NCI-H524 (cell line): ENCODE measurements at regions not wholly inside any gene's neighbourhood (a gene's known extent, or its start where the extent isn't known, plus 50 kb on each side); places are given as distances from the start of the nearest gene placed in this dataset.

Experiments used
- DNase-seq, 2 experiments: peaks; one replicate each; lab custom pipeline; 2025; lab: John Stamatoyannopoulos, UW

- no peak for DNase-seq
These were observed 330.1 kb downstream of the UQCRFS1 start for GRCh38 chr19:28882818-28883217.

- DNase-seq = no peak
These were observed 331.3 kb downstream of the UQCRFS1 start for GRCh38 chr19:28881616-28882015.

DNA sequence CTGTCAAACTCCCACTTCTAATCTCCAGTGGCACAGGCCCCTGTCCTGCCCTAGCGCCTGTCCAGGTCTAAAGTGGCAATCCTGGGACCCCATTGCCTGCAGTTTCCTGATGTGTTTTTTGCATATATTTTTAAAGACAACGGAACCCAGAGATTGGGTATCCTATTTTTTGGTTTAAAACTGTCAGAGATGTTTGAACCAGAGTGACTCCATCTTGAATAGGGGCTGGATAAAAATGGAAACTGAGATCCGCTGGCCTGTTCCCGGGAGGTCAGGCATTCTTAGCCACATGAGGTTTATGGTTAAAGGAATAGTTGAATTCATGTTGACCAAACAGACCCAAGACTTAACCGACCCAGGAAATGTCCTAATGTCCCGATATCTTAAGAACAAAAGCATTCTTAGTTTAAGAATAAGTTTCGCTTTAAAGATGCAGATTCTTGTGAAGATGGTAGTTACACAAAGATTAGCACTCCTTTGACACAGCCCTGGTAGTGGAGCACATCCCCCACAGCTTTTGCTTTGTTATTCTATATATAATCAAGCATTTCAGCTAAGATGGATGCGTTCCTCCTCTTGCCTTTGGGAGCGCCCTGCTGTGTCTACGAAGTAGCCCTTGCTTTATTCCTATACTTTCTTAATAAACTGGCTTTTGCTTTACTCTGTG, 332.1 kb downstream of the UQCRFS1 start:
- no peak for DNase-seq

DNA sequence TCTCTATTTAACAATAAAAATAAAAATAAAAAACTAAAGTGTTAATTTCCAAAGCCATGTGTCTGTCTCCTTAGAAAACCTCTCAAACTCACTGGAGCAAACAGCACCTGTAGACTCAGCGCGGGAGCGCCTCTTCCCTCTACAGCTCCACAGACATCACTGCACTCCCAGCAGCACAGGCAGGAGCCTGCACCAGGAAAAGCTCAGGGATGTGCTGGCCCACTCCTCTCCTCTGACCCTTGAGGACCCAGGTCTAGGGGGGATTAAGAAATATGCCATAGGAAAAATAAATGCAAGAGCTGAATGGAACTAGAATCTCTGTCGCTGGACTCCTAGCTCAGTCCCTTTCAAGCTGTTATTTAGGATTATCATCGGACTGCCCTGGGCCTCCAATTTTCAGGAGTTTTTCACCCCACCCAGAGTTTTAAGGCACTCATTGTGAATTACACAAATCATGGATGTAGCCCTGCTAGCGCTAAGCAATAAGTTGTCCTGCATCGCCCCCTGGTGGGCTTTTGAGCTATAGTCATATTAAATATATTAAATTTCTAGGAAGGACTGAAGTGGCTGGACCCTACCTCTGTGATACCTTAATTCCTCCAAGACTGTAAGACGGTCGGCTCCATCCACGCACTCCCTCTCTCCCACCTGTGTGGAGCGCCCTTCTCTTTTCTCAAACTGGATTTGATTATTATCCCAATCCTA, 333.9 kb downstream of the UQCRFS1 start:
- DNase-seq = peak; percentile 52 to 66

- DNase-seq = no peak
These were observed 336.3 kb downstream of the UQCRFS1 start for GRCh38 chr19:28876609-28877123.

DNA sequence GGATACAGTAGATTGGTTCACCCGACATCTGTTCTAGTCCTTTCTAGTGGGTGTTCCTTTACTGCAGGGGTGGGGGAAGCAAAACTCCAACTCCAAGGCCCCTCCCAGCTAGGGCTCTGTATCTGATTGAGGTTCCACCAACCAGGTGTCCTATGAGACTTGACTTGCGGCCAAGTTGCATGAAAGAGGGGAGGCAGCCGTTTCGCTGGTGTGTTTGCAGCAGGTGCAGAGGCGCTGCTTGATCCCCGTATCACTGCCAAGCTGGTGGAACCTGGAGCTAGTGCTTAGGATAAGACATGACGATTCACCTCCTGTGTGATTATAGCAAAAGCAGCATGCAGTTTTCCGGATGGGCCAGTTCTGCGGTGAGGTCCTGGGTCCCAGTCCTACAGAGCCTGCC, 338.2 kb downstream of the UQCRFS1 start:
- no peak for DNase-seq

DNA sequence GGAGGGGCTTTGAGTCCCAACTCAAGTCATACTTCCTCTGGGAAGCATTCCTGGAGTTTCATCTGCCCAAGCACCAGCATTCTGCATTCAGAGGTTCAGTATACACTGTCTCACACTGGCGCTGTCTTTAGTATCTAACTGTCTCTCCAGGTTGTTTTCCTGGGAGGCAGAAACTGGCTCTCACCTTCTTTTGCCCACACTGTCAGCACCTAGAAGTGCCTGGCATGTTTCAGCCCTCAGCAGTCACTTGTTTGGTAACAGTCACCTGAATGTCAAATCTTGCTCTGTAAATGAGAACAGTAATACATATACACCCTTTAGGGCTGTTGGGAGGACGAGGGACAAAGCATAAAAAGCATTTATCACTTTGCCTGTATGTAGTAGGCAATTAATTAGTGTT, 339.6 kb downstream of the UQCRFS1 start:
- no peak for DNase-seq

- DNase-seq = no peak
These were observed 341.7 kb downstream of the UQCRFS1 start for GRCh38 chr19:28871099-28871725.

DNA sequence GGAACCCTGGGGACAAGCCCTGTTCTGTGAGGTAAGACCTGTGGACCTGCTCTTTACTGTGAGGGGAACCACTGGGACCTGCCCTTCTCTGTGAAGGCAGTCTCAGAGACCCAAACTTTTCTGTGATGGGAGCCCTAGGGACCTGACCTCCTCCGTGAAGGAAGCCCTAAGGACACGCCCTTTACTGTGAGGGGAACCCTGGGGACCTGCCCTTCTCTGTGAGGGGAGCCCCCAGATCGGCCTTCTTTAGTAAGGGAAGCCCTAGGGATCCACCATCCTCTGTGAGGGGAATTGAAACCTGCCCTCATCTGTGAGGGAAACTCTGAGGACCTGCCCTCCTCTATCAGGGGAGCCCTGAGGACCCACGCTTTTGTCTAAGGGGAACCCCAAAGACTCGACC, 343.5 kb downstream of the UQCRFS1 start:
- no peak for DNase-seq

GRCh38 chr19:28868836-28869235, 344.1 kb downstream of the UQCRFS1 start:
- DNase-seq = no peak

DNA sequence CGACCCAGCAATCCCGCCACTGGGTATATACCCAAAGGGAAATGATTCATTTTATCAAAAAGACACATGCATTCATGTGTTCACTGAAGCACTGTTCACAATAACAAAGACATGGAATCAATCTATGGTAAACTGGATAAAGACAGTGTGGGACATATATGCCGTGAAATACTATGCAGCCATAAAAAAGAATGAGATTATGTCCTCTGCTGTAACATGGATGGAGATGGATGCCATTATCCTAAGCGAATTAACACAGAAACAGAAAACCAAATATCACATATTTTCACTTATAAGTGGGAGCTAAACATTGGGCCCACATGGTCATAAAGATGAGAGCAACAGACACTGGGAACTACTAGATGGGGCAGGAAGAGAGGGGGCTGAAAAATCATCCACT, 345.0 kb downstream of the UQCRFS1 start:
- DNase-seq = no peak

- no peak for DNase-seq
These were observed 348.3 kb downstream of the UQCRFS1 start for GRCh38 chr19:28864577-28865042.

DNA sequence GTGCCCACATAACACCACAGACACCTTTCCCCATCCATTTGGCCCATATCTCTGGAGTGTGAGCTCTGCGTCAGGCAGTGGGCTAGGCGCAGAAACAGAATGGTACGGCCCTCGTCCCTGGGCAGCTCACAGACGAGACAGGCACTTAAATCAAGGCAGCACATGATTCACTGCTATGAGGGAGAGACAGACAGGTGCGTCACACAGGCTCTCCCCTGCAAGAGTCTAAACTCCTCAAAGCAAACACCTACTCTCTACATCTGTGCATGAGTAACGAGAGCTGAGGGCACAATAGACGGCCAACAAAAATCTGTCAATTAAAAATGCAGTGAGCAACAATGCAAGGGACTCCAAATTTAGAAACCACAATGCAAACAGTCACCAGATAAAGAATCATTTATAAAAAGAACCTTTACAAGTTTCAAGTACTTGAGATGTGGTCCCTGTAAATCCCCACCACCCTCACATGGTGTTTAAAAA, 348.9 kb downstream of the UQCRFS1 start:
- DNase-seq = no peak

- DNase-seq = no peak
These were observed 350.7 kb downstream of the UQCRFS1 start for GRCh38 chr19:28862238-28862637.

DNA sequence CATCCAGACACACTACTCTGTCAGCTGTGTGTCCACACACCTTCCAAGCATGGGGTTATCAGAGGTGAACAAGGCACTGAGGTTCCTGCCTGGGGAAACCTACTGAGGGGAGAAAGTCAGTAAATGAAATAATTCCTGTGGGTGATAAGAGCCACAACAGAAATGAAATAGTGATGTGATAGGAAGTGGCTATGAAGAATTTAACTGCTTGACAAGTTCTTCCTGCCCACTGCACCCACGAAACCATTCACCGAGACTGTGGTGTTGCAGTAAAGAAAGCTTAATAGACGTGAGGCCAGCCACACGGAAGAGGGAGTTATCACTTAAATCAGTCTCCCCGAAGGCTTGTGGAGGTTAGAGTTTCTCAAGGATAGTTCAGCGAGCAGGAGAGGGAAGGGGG, 353.1 kb downstream of the UQCRFS1 start:
- DNase-seq = no peak

GRCh38 chr19:28858933-28859332, 354.0 kb downstream of the UQCRFS1 start:
- DNase-seq = no peak

GRCh38 chr19:28857967-28858366, 355.0 kb downstream of the UQCRFS1 start:
- DNase-seq = no peak

- no peak for DNase-seq
These were observed 357.7 kb downstream of the UQCRFS1 start for GRCh38 chr19:28855216-28855615.

GRCh38 chr19:28847468-28847867, 365.5 kb downstream of the UQCRFS1 start:
- no peak for DNase-seq

GRCh38 chr19:28846094-28846812, 366.7 kb downstream of the UQCRFS1 start:
- DNase-seq = no peak

- DNase-seq = no peak
These were observed 369.0 kb downstream of the UQCRFS1 start for GRCh38 chr19:28843761-28844492.
